Mesodermal cell (in vitro differentiated cells): ENCODE measurements at regions not wholly inside any gene's neighbourhood (a gene's known extent, or its start where the extent isn't known, plus 50 kb on each side); places are given as distances from the start of the nearest gene placed in this dataset.

ENCODE experiments used
- H3K27ac ChIP-seq: 2 replicates; pipeline ENCODE4 v1.7.0; 2013; ENCODE audit warnings: mild to moderate bottlenecking, low read depth, low read length, moderate library complexity; ENCODE audit not compliant: severe bottlenecking
- H3K36me3 ChIP-seq: 2 replicates; pipeline ENCODE4 v1.7.1; 2013; ENCODE audit warnings: mild to moderate bottlenecking, low read length, moderate library complexity; ENCODE audit not compliant: control insufficient read depth, insufficient read depth
- H3K4me1 ChIP-seq: one replicate; pipeline ENCODE4 v1.7.1; 2013; ENCODE audit warnings: mild to moderate bottlenecking, low read length; ENCODE audit not compliant: insufficient read depth, control insufficient read depth, poor library complexity, severe bottlenecking
- H3K4me3 ChIP-seq: 2 replicates; pipeline ENCODE4 v1.7.0; 2013; ENCODE audit warnings: low read length, control low read depth, mild to moderate bottlenecking; ENCODE audit not compliant: insufficient read depth, poor library complexity, severe bottlenecking; ENCODE audit errors: extremely low read depth
- H3K9me3 ChIP-seq: 2 replicates; pipeline ENCODE4 v1.7.1; 2013; ENCODE audit warnings: mild to moderate bottlenecking, low read length, moderate library complexity; ENCODE audit not compliant: control insufficient read depth
- WGBS, 2 experiments: methylation state at CpG; one replicate each; pipeline ENCODE4 v1.1.5; 2013; ENCODE audit warnings: missing lambda C conversion rate in 2 of 2; ENCODE audit not compliant: insufficient coverage in 2 of 2; 5-methylcytosine and 5-hydroxymethylcytosine counted together

DNA sequence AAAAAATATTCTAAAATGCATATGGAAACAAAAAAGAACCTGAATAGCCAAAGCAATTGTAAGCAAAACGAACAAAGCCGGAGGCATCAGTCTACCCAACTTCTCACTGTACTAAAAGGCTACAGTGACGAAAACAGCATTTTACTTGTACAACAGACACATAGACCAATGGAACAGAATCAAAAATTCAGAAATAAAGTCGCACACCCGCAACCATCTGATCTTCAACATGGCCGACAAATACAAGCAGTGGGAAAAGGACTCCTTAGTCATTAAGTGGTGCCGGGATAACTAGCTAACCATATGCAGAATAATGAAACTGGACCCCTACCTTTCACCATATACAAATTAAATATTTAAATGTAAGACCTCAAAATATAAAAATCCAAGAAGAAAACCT, 203.9 kb upstream of the PPFIA2 start:
- no peaks in the 10 kb centered on the region for H3K36me3 ChIP-seq

DNA sequence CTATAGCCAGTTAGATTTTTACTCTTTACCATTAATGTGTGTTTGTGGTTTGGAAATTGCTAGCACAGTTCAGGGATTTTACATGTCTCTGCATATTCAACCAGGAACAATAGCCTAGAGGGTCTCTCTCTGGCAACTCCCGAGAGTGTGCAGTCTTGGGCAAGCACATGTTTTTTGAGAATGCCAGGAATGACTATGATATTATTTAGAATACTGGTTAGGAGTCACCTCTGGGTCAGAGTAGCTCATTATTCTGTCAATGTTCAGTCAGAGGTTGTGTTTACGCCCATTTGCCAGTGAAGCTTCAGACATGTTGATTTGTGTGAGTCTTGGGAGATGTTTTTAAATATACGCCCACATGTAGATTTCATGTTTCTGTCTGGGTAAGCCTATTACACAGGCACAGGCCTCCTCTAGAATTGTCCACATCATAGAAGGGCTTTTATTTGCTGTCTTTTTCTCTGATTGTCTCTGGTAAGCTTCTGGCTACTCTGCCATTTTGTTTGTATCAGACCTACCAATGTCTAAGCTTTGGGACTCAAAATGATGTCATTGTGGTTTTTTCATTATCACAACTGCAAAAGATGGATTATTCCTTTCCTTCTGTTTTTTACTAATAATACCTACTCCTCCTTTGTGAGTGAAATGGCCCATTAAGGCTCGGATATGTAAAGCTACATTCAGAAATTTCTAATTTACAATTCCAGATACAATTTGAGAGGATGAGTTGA, 203.1 kb upstream of the PPFIA2 start:
- 90 to 100% methylated on average over 2 of the region's 4 CpGs for WGBS, 2 experiments
- H3K36me3 ChIP-seq: no peaks in the 10 kb centered on the region

More for the DNA sequence above, 203.9 kb upstream of the PPFIA2 start:
- Histone ChIP-seq H3K4me1 (no peaks in the 10 kb centered on the region), H3K9me3 (no peaks in the 10 kb centered on the region), H3K27ac (no peak overlapping the region), H3K4me3 (no peak overlapping the region)
- WGBS, 2 experiments: 91 to 94% methylated on average over 3 to 5 of the region's 7 CpGs

DNA sequence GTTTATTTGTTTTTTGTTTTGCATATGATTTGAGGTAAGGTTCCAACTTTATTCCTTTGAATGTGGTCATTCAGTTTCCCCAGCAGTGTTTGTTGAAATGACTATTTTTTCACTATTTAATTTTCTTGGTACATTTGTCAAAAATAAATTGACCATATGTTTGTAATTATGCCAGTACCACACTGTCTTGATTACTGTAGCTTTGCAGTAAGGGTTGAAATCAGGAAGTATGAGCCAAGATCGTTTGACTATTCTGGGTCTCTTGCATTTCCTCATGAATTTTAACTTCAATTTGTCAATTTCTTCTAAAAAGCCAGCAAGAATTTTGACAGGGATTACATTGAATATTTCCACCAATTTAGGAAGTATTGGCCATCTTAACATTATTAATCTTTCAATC, 199.3 kb upstream of the PPFIA2 start:
- 90% methylated on average over 1 of the region's 1 CpG; no CpG with 5 or more reads in 1 of the 2 experiments for WGBS, 2 experiments

More for the DNA sequence above, 203.1 kb upstream of the PPFIA2 start:
- Histone ChIP-seq H3K4me3 (no peak overlapping the region), H3K27ac (no peak overlapping the region), H3K9me3 (no peaks in the 10 kb centered on the region), H3K4me1 (no peaks in the 10 kb centered on the region)

DNA sequence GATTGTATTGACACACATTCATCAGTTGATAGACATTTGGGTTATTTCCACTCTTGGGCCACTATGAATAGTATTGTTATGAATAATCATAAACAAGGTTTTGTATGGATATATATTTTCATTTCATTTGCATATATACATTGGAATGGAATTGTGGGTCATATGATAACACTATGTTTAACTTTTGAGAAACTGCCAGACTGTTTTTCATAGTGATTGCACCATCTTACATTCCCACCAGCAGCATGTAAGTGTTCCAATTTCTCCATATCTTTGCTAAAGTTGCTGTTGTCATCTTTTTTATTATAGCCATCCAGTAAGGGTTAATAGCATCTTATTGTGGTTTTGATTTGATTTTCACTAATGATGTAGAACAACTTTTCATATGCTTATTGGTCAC, 198.5 kb upstream of the PPFIA2 start:
- Histone ChIP-seq H3K27ac (no peak overlapping the region), H3K4me3 (no peak overlapping the region), H3K9me3 (no peaks in the 10 kb centered on the region), H3K36me3 (no peaks in the 10 kb centered on the region), H3K4me1 (no peaks in the 10 kb centered on the region)

More for the DNA sequence above, 199.3 kb upstream of the PPFIA2 start:
- Histone ChIP-seq H3K27ac (no peak overlapping the region), H3K9me3 (no peaks in the 10 kb centered on the region), H3K36me3 (no peaks in the 10 kb centered on the region), H3K4me1 (no peaks in the 10 kb centered on the region), H3K4me3 (no peak overlapping the region)

DNA sequence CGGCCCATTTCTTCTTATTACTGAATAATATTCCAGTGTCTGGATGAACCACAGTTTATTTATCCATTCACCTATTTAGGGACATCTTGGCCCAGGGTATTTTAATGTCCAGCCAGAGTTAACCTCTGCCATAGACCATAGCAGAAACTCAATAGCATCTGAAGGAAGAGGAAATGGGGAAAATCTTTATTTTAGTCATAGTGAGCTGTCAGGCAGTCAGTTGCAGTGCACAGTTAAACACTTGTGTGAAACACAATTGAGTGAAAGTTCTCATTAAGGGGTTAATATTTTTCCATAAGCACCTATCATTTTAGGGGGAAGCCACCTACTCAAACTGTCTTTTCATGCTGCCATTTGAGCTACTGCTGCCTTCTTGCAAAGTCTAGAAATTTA, 197.3 kb upstream of the PPFIA2 start:
- no peak overlapping the region for H3K4me3 ChIP-seq
- no peaks in the 10 kb centered on the region for H3K9me3 ChIP-seq
- no peaks in the 10 kb centered on the region for H3K36me3 ChIP-seq
- H3K27ac ChIP-seq: no peak overlapping the region
- no peaks in the 10 kb centered on the region for H3K4me1 ChIP-seq
- WGBS, 2 experiments: 90% methylated on average over 1 of the region's 1 CpG; no CpG with 5 or more reads in 1 of the 2 experiments

DNA sequence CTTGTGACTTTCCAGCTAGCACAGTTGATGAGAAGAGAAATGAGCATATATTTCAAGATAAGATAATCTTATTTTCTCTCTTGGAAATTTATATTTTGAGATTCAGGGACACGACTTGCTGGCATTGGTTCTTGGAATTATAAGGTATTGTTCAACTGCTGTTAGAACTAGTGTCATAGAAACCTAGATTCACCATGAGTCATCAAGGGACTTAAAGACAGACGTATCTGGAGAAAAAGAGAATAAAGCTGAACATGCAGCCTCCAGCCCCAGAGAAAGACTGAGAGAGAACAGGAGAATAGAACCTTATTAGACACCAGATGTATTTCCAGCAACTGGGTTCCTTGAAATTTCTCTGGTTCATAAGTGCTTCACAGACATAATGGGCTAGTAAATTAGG, 194.4 kb upstream of the PPFIA2 start:
- Histone ChIP-seq H3K9me3 (no peaks in the 10 kb centered on the region), H3K4me1 (no peaks in the 10 kb centered on the region), H3K27ac (no peak overlapping the region), H3K36me3 (no peaks in the 10 kb centered on the region), H3K4me3 (no peak overlapping the region)
- WGBS, 2 experiments: 80 to 88% methylated on average over 1 of the region's 2 CpGs

DNA sequence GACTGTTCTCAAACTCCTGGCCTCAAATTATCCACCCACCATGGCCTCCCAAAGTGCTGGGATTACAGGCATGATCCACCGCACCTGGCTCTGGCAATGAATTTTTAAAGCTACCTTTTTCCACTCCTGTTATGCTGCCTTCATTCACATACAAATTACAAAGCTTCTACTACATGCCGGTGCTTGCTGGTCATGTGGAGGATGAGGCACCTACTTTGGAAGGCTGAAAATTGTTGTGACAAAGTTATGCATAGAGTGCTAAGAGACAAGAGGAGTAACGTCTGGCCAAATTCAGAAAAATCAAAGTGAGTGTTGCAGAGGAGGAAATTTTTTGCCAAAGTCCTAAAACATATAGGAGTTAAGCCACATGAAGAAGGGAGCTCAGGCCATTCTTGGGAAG, 191.7 kb upstream of the PPFIA2 start:
- no peak overlapping the region for H3K4me3 ChIP-seq
- no peak overlapping the region for H3K27ac ChIP-seq
- H3K9me3 ChIP-seq: no peaks in the 10 kb centered on the region
- WGBS, 2 experiments: 88 to 89% methylated on average over 2 to 3 of the region's 3 CpGs
- H3K4me1 ChIP-seq: no peaks in the 10 kb centered on the region
- H3K36me3 ChIP-seq: no peaks in the 10 kb centered on the region

DNA sequence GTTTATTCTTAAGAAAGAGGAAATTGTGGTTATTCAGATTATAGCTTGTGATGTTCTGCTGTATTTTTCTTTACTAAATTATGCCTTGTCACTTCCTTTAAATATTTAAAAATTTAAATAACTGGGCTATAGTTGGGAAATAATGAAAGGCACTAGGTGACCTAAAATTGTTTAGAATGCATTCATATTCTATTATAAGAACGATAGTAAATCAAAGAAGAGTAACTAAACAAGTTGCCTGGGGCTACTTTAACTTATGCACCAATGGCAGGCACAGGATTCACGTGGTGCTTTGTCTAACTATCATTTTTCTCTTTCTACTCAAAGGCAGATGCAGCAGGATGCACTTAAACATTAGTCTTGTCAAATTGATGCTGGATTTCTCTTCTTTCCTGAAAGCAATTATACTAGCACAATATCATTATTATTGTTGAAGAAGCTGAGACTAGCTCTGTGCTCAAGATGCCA, 190.7 kb upstream of the PPFIA2 start:
- Histone ChIP-seq H3K4me3 (no peak overlapping the region), H3K4me1 (no peaks in the 10 kb centered on the region), H3K27ac (no peak overlapping the region), H3K36me3 (no peaks in the 10 kb centered on the region), H3K9me3 (no peaks in the 10 kb centered on the region)
- 78% methylated on average over 1 of the region's 2 CpGs; no CpG with 5 or more reads in 1 of the 2 experiments for WGBS, 2 experiments

DNA sequence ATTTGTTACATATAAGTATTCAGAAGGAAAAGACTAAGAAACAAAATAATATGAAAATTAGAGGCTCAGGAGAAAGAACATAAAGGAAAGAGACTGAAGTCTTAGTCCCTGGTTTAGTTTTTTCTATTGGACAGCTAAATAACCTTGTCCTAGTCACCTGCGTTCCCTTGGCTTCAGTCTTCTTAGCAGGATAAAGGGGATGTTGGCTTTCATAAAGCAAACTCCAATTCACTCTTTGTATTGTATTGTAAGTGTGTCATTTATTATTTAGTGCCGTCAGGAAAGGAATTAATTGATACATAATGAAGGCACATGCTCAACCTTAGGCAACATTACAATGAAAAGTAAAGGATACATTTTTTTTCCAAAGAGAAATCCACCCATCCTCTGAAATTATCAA, 190.3 kb upstream of the PPFIA2 start:
- H3K4me3 ChIP-seq: no peak overlapping the region
- WGBS, 2 experiments: 100% methylated on average over 1 of the region's 2 CpGs; no CpG with 5 or more reads in 1 of the 2 experiments
- H3K27ac ChIP-seq: no peak overlapping the region
- no peaks in the 10 kb centered on the region for H3K36me3 ChIP-seq
- H3K9me3 ChIP-seq: no peaks in the 10 kb centered on the region
- no peaks in the 10 kb centered on the region for H3K4me1 ChIP-seq

DNA sequence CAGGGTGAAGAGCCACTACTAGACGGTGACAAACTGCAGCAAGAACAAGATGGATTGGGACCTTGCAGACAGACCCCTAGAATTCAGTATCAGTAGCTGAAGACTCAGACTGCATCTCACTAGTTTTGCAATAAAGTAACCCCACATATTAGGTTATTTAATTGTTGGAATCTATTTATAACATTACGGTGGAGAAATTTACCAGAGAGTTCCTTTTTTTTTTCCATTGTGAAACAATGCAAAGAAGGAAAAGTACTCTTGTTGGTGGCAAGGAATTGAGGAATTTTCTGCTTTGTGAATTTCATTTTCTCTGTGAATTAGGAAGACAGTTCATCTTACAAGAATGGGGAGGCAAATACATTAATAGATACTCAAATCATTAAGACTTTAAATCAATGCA, 185.7 kb upstream of the PPFIA2 start:
- Histone ChIP-seq H3K4me1 (no peaks in the 10 kb centered on the region), H3K36me3 (no peaks in the 10 kb centered on the region), H3K9me3 (no peaks in the 10 kb centered on the region), H3K27ac (no peak overlapping the region), H3K4me3 (no peak overlapping the region)
- WGBS, 2 experiments: 83 to 100% methylated on average over 1 of the region's 2 CpGs

DNA sequence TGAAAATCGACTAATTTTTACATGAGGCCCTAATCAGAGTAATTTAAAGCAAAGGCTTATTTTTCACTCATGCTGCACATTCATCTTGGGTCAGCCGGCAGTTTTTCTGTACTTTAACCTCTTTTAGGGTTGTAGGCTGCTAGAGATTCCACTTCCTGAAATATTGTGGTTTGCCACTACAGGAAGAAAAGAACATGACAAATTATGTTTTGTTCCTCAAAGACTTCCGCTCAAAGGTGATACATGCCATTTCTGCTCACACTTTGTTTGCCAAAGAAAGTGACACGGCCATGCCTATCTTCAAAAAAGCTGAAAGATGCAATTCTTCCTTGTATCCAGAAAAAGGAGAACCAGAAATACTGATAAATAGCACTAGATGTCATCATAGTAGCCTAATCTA, 183.4 kb upstream of the PPFIA2 start:
- no peaks in the 10 kb centered on the region for H3K9me3 ChIP-seq
- H3K27ac ChIP-seq: no peak overlapping the region
- WGBS, 2 experiments: 87 to 96% methylated on average over 3 of the region's 4 CpGs
- no peaks in the 10 kb centered on the region for H3K36me3 ChIP-seq
- H3K4me3 ChIP-seq: no peak overlapping the region
- no peaks in the 10 kb centered on the region for H3K4me1 ChIP-seq
